Activated naive CD8-positive, alpha-beta T cell (primary cell): ENCODE measurements at regions not wholly inside any gene's neighbourhood (a gene's known extent, or its start where the extent isn't known, plus 50 kb on each side); places are given as distances from the start of the nearest gene placed in this dataset.
"Not testable (repeated sequence)": the region's sequence is repeated elsewhere in the genome, so short reads cannot be mapped to it uniquely, and the experiment has no call there.

ENCODE experiments used
- H3K27ac Mint-ChIP-seq: one replicate; pipeline ENCODE4 v1.8.0; 2021; ENCODE audit warnings: mixed read lengths
- H3K27me3 Mint-ChIP-seq: one replicate; pipeline ENCODE4 v1.8.0; 2021; ENCODE audit warnings: mixed read lengths
- H3K36me3 Mint-ChIP-seq: one replicate; pipeline ENCODE4 v1.8.0; 2021; ENCODE audit warnings: mixed read lengths
- H3K4me1 Mint-ChIP-seq: one replicate; pipeline ENCODE4 v1.8.0; 2021; ENCODE audit warnings: low read depth, mixed read lengths
- H3K4me3 Mint-ChIP-seq: one replicate; pipeline ENCODE4 v1.8.0; 2021; ENCODE audit warnings: mild to moderate bottlenecking, mixed read lengths
- H3K9me3 Mint-ChIP-seq: one replicate; pipeline ENCODE4 v1.8.0; 2021; ENCODE audit warnings: low read depth, mixed read lengths

- not testable (repeated sequence) for H3K4me3 Mint-ChIP-seq, H3K9me3 Mint-ChIP-seq, H3K27ac Mint-ChIP-seq
These were observed 262.1 kb downstream of the FAM72C start for GRCh38 chr1:143709606-143710259.

GRCh38 chr1:143702739-143703138 is 269.0 kb downstream of the FAM72C start:
- not testable (repeated sequence) for H3K27ac Mint-ChIP-seq, H3K9me3 Mint-ChIP-seq, H3K36me3 Mint-ChIP-seq, H3K4me3 Mint-ChIP-seq
- Mint-ChIP-seq H3K4me1 (peaks cover 11% of the 10 kb centered on the region), H3K27me3 (peaks cover 22% of the 10 kb centered on the region)

More at GRCh38 chr1:143709606-143710259, 262.1 kb downstream of the FAM72C start:
- H3K36me3 Mint-ChIP-seq, H3K4me1 Mint-ChIP-seq: not testable (repeated sequence)
- H3K27me3 Mint-ChIP-seq, result peaks cover 26% of the 10 kb centered on the region

GRCh38 chr1:143699731-143700130 is 272.1 kb downstream of the FAM72C start:
- Mint-ChIP-seq H3K4me3 (no peak overlapping the region), H3K36me3 (no peaks in the 10 kb centered on the region), H3K27ac (no peak overlapping the region), H3K9me3 (no peaks in the 10 kb centered on the region), H3K27me3 (peaks cover 39% of the 10 kb centered on the region), H3K4me1 (peaks cover 11% of the 10 kb centered on the region)

- Mint-ChIP-seq H3K4me1 (peaks cover 11% of the 10 kb centered on the region), H3K36me3 (no peaks in the 10 kb centered on the region), H3K27me3 (peaks cover 45% of the 10 kb centered on the region), H3K9me3 (no peaks in the 10 kb centered on the region), H3K4me3 (peak overlapping the region; percentile 40), H3K27ac (no peak overlapping the region)
These were observed 272.7 kb downstream of the FAM72C start for GRCh38 chr1:143699115-143699514.

GRCh38 chr1:143698016-143698415 is 273.8 kb downstream of the FAM72C start:
- H3K9me3 Mint-ChIP-seq, result no peaks in the 10 kb centered on the region
- H3K4me3 Mint-ChIP-seq, result peak overlapping the region; percentile 17
- H3K36me3 Mint-ChIP-seq, result no peaks in the 10 kb centered on the region
- H3K27ac Mint-ChIP-seq, result no peak overlapping the region
- H3K4me1 Mint-ChIP-seq, result peaks cover 11% of the 10 kb centered on the region
- H3K27me3 Mint-ChIP-seq, result peaks cover 54% of the 10 kb centered on the region

GRCh38 chr1:143694085-143694484 is 277.7 kb downstream of the FAM72C start:
- Mint-ChIP-seq H3K27me3 (peaks cover 60% of the 10 kb centered on the region), H3K4me3 (no peak overlapping the region), H3K27ac (no peak overlapping the region), H3K4me1 (peaks cover 8% of the 10 kb centered on the region), H3K36me3 (no peaks in the 10 kb centered on the region), H3K9me3 (no peaks in the 10 kb centered on the region)

GRCh38 chr1:143691971-143692529 is 279.7 kb downstream of the FAM72C start:
- Mint-ChIP-seq H3K36me3 (no peaks in the 10 kb centered on the region), H3K4me1 (no peaks in the 10 kb centered on the region), H3K27ac (no peak overlapping the region), H3K27me3 (peaks cover 47% of the 10 kb centered on the region), H3K4me3 (no peak overlapping the region), H3K9me3 (no peaks in the 10 kb centered on the region)

- Mint-ChIP-seq H3K27ac (no peak overlapping the region), H3K36me3 (no peaks in the 10 kb centered on the region), H3K4me3 (no peak overlapping the region), H3K4me1 (no peaks in the 10 kb centered on the region), H3K9me3 (no peaks in the 10 kb centered on the region), H3K27me3 (peaks cover 41% of the 10 kb centered on the region)
These were observed 280.3 kb downstream of the FAM72C start for GRCh38 chr1:143691400-143691891.

- Mint-ChIP-seq H3K4me1 (no peaks in the 10 kb centered on the region), H3K27me3 (peaks cover 44% of the 10 kb centered on the region), H3K9me3 (no peaks in the 10 kb centered on the region), H3K4me3 (no peak overlapping the region), H3K36me3 (no peaks in the 10 kb centered on the region), H3K27ac (no peak overlapping the region)
These were observed 282.0 kb downstream of the FAM72C start for GRCh38 chr1:143689781-143690180.

- Mint-ChIP-seq H3K27ac (no peak overlapping the region), H3K27me3 (peaks cover 22% of the 10 kb centered on the region), H3K4me3 (no peak overlapping the region), H3K9me3 (peaks cover 5% of the 10 kb centered on the region), H3K36me3 (no peaks in the 10 kb centered on the region), H3K4me1 (no peaks in the 10 kb centered on the region)
These were observed 291.5 kb downstream of the FAM72C start for GRCh38 chr1:143680304-143680703.

- Mint-ChIP-seq H3K4me1 (no peaks in the 10 kb centered on the region), H3K27me3 (peaks cover 48% of the 10 kb centered on the region), H3K27ac (no peak overlapping the region), H3K4me3 (no peak overlapping the region), H3K36me3 (peaks cover 2% of the 10 kb centered on the region), H3K9me3 (peaks cover 21% of the 10 kb centered on the region)
These were observed 298.8 kb downstream of the FAM72C start for GRCh38 chr1:143672983-143673382.

GRCh38 chr1:143667730-143668129 is 304.1 kb downstream of the FAM72C start:
- H3K4me1 Mint-ChIP-seq, result no peaks in the 10 kb centered on the region
- H3K9me3 Mint-ChIP-seq, result peaks cover 21% of the 10 kb centered on the region
- H3K4me3 Mint-ChIP-seq, result no peak overlapping the region
- H3K27me3 Mint-ChIP-seq, result peaks cover 64% of the 10 kb centered on the region
- H3K36me3 Mint-ChIP-seq, result peaks cover 3% of the 10 kb centered on the region
- H3K27ac Mint-ChIP-seq, result no peak overlapping the region

- peaks cover 4% of the 10 kb centered on the region for H3K4me1 Mint-ChIP-seq
- no peak overlapping the region for H3K4me3 Mint-ChIP-seq
- H3K36me3 Mint-ChIP-seq, result peaks cover 3% of the 10 kb centered on the region
- peaks cover 21% of the 10 kb centered on the region for H3K9me3 Mint-ChIP-seq
- H3K27ac Mint-ChIP-seq, result no peak overlapping the region
- peaks cover 68% of the 10 kb centered on the region for H3K27me3 Mint-ChIP-seq
These were observed 304.9 kb downstream of the FAM72C start for GRCh38 chr1:143666851-143667250.

GRCh38 chr1:143665606-143666005 is 306.2 kb downstream of the FAM72C start:
- Mint-ChIP-seq H3K4me3 (no peak overlapping the region), H3K9me3 (peaks cover 21% of the 10 kb centered on the region), H3K27me3 (peaks cover 70% of the 10 kb centered on the region), H3K27ac (no peak overlapping the region), H3K36me3 (peaks cover 3% of the 10 kb centered on the region), H3K4me1 (peaks cover 9% of the 10 kb centered on the region)

- H3K9me3 Mint-ChIP-seq, H3K4me3 Mint-ChIP-seq, H3K36me3 Mint-ChIP-seq, H3K27ac Mint-ChIP-seq: not testable (repeated sequence)
- H3K4me1 Mint-ChIP-seq, result peaks cover 11% of the 10 kb centered on the region
- H3K27me3 Mint-ChIP-seq, result peaks cover 69% of the 10 kb centered on the region
These were observed 308.7 kb downstream of the FAM72C start for GRCh38 chr1:143663056-143663455.
